Liver (tissue), 8 donors: ENCODE measurements at regions not wholly inside any gene's neighbourhood (a gene's known extent, or its start where the extent isn't known, plus 50 kb on each side); places are given as distances from the start of the nearest gene placed in this dataset.

ENCODE experiments used
- DNase-seq: peaks from one replicate; pipeline ENCODE4 v3.0.0-alpha.2; 2017; ENCODE audit warnings: low spot score
- H3K27ac ChIP-seq, 2 donors: one replicate each; pipeline ENCODE4 v1.7.0; 2013; ENCODE audit warnings: inconsistent platforms in 2 of 2, low read length in 2 of 2, control low read depth in 1 of 2, low read depth in 1 of 2, mild to moderate bottlenecking in 1 of 2
- H3K27me3 ChIP-seq, 4 donors: one replicate each; pipeline versions ENCODE4 v1.6.1 to v1.7.0; 2013; ENCODE audit warnings: low read length in 3 of 4, inconsistent platforms in 1 of 4, mild to moderate bottlenecking in 1 of 4, moderate library complexity in 1 of 4; ENCODE audit not compliant: control insufficient read depth in 4 of 4, insufficient read depth in 4 of 4
- H3K36me3 ChIP-seq, 4 donors: one replicate each; pipeline versions ENCODE4 v1.6.1 to v1.7.0; 2013; ENCODE audit warnings: low read length in 3 of 4, mild to moderate bottlenecking in 3 of 4, low read depth in 1 of 4, moderate library complexity in 1 of 4; ENCODE audit not compliant: control insufficient read depth in 4 of 4, insufficient read depth in 3 of 4
- H3K4me1 ChIP-seq, 4 donors: one replicate each; pipeline versions ENCODE4 v1.6.1 to v1.7.0; 2013; ENCODE audit warnings: low read length in 3 of 4, mild to moderate bottlenecking in 3 of 4, moderate library complexity in 1 of 4; ENCODE audit not compliant: control insufficient read depth in 4 of 4, insufficient read depth in 4 of 4
- H3K4me3 ChIP-seq, 3 donors: one replicate each; pipeline versions ENCODE4 v1.6.1 to v1.7.0; 2013; ENCODE audit warnings: low read length in 3 of 3, control low read depth in 1 of 3, low read depth in 1 of 3, mild to moderate bottlenecking in 1 of 3
- H3K9ac ChIP-seq, 2 donors: one replicate each; pipeline ENCODE4 v1.7.0; 2013; ENCODE audit warnings: low read length in 2 of 2, mild to moderate bottlenecking in 2 of 2, moderate library complexity in 2 of 2, control low read depth in 1 of 2, low read depth in 1 of 2
- H3K9me3 ChIP-seq, 4 donors: one replicate each; pipeline versions ENCODE4 v1.6.1 to v1.7.0; 2013; ENCODE audit warnings: low read length in 3 of 4; ENCODE audit not compliant: control insufficient read depth in 4 of 4
- EGR1 ChIP-seq, 2 donors: IDR thresholded peaks; 2 replicates each; pipeline ENCODE4 v1.6.1; 2016 to 2018; ENCODE audit warnings: antibody characterized with exemption in 2 of 2, low read depth in 2 of 2
- FOXA1 ChIP-seq: IDR thresholded peaks from 2 replicates; pipeline ENCODE4 v1.6.1; 2016; ENCODE audit warnings: antibody characterized with exemption
- FOXA2 ChIP-seq: IDR thresholded peaks from 2 replicates; pipeline ENCODE4 v1.6.1; 2016; ENCODE audit warnings: antibody characterized with exemption
- GABPA ChIP-seq, 2 donors: IDR thresholded peaks in 1 of 2; conservative IDR thresholded peaks in 1 of 2; 2 replicates each; pipeline ENCODE4 v1.6.1; 2016; ENCODE audit warnings: antibody characterized with exemption in 2 of 2, mild to moderate bottlenecking in 1 of 2, moderate library complexity in 1 of 2
- HNF4A ChIP-seq, 2 donors: conservative IDR thresholded peaks; 2 replicates each; pipeline ENCODE4 v1.6.1; 2016; ENCODE audit warnings: antibody characterized with exemption in 2 of 2, mild to moderate bottlenecking in 2 of 2
- HNF4G ChIP-seq: IDR thresholded peaks from 2 replicates; pipeline ENCODE4 v1.6.1; 2016; ENCODE audit warnings: antibody characterized with exemption
- JUND ChIP-seq, 2 donors: IDR thresholded peaks; 2 replicates each; pipeline ENCODE4 v1.6.1; 2016; ENCODE audit warnings: antibody characterized with exemption in 2 of 2
- NR2F2 ChIP-seq: IDR thresholded peaks from 2 replicates; pipeline ENCODE4 v1.6.1; 2016; ENCODE audit warnings: antibody characterized with exemption
- RAD21 ChIP-seq, 2 donors: IDR thresholded peaks; 2 replicates each; pipeline ENCODE4 v1.6.1; 2016; ENCODE audit warnings: antibody characterized with exemption in 2 of 2, mild to moderate bottlenecking in 2 of 2
- RXRA ChIP-seq, 2 donors: IDR thresholded peaks; 2 replicates each; pipeline ENCODE4 v1.6.1; 2017 to 2018; ENCODE audit warnings: antibody characterized with exemption in 2 of 2, mild to moderate bottlenecking in 1 of 2
- SP1 ChIP-seq: IDR thresholded peaks from 2 replicates; pipeline ENCODE4 v1.6.1; 2018; ENCODE audit warnings: antibody characterized with exemption, mild to moderate bottlenecking
- TAF1 ChIP-seq: conservative IDR thresholded peaks from 2 replicates; pipeline ENCODE4 v1.6.1; 2016; ENCODE audit warnings: antibody characterized with exemption, mild to moderate bottlenecking
- YY1 ChIP-seq: IDR thresholded peaks from 2 replicates; pipeline ENCODE4 v1.6.1; 2016; ENCODE audit warnings: antibody characterized with exemption, mild to moderate bottlenecking
- WGBS: extraction: QIAGEN DNeasy Blood & Tissue Kit; methylation state at CpG from one replicate; pipeline ENCODE4 v1.1.7; 2013; 5-methylcytosine and 5-hydroxymethylcytosine counted together
- TF ChIP-seq, protein P1 (sequence below): IDR thresholded peaks from 2 replicates; pipeline ENCODE4 v1.6.1; 2016; ENCODE audit warnings: antibody characterized with exemption
- TF ChIP-seq, protein P2 (sequence below): IDR thresholded peaks from 2 replicates; pipeline ENCODE4 v1.6.1; 2016; ENCODE audit warnings: antibody characterized with exemption
- TF ChIP-seq, protein P3 (sequence below): fragments of 150-350 bp; IDR thresholded peaks from 2 replicates; pipeline ENCODE4 v1.5.1; 2017; ENCODE audit warnings: improper control_type of control experiment, low read depth, low read length; ENCODE audit not compliant: missing input control
- TF ChIP-seq, protein P4 (sequence below): IDR thresholded peaks from 2 replicates; pipeline ENCODE4 v1.6.1; 2016; ENCODE audit warnings: antibody characterized with exemption
- TF ChIP-seq, protein P5 (sequence below): IDR thresholded peaks from 2 replicates; pipeline ENCODE4 v1.6.1; 2016; ENCODE audit warnings: antibody characterized with exemption, mild to moderate bottlenecking
- donor health status: healthy.
- donor health status: healthy.
- donor health status: healthy.
- donor health status: healthy.
- donor health status: healthy.

DNA sequence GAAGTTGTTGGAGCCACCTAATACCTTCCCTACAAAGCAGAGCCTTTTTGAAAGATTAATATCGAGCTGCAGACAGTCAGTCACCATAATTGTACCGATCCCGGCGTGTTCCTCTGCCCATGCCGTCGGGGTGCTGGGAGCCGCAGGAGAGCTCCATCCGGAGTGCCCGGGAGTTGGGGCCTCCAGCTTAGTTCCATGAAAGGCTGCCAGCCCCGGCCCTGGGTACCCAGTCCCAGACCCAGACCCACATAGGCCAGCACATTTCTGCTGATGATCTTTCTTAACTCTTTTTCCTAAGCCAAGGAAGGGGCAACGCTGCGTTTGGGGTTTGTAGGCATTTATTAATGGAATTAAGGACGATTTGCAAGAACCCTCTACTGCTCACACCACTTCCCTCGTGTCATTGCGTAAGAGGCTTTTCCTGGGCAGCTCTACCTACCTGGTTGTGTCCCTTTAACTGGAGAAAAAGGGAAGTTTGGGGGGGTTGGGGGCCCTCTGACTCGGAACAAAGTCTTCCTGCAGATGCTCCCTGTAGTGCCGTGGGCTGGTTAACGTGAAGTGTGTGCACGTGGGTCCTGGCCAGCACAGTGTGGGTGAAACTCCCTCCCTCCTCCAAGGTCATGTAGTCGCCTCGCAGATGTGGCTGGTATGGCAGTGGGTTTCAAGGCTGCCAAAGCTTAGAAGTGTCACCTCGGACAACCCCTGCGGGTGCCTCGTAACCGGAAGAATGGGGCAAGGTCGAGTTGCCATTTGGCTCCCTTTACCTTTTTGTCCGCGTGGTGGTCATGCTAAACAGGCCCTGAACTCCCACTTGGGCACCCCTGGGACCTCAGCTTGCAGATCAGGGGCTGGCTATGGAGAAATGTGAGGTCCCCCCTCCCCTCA is 54.3 kb upstream of the APCDD1L start:
- Histone ChIP-seq H3K27me3 (no peaks in the 10 kb centered on the region), H3K9me3 (no peaks in the 10 kb centered on the region), H3K9ac (no peak overlapping the region), H3K27ac (no peak overlapping the region), H3K4me3 (no peak overlapping the region), H3K36me3 (no peaks in the 10 kb centered on the region), H3K4me1 (no peaks in the 10 kb centered on the region)
- TF ChIP-seq SP1: no peak
- DNase-seq: no peak
- WGBS: 78% methylated on average over 28 of the region's 28 CpGs

DNA sequence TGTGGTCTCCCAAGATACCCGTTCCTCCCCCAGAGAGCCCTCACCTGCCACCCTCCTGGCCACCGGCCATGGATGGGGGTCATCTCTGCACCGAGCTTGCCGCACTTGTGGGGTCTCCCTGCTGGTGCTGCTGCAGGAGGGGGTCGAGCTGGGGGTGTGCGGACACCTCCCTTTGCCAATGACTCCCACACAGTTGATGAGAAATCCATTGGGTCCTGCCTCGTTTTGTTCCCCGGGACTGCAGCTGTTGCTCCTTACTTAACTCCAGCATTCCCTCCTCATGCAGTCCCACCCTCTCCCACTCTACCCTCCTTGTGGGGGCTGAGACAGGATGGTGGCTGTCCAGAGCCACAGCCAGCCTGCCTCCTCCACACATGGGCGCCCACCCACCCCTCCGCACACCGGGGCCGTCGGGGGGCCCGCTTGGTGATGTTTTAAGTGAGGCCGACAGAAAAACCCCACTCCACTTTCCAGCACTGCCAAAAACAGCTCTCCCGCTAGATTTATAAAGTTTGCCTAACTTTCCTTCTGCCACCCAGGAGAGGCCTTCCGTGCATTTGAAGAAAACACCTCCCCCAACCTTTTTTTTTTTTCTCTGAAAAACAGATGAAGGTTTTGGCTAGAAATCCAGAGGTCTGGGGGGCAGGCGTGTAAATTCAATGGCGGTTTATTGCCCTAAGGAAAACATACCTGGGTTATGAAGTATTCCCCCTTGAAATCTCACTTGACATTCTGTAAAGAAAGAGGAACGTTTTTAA is 53.5 kb upstream of the APCDD1L start:
- TF ChIP-seq SP1 (no peak), GABPA (IDR thresholded peaks at IDR 0.05 in 1 of 2, conservative IDR thresholded peaks at IDR 0.05 in 1 of 2) (no peak), RXRA (IDR thresholded peaks at IDR 0.05) (no peak), YY1 (no peak), HNF4G (no peak), EGR1 (IDR thresholded peaks at IDR 0.05; ENCODE audit: low read depth in 2 of 2) (no peak), FOXA1 (no peak), NR2F2 (no peak), FOXA2 (no peak), HNF4A (conservative IDR thresholded peaks at IDR 0.05) (no peak), TAF1 (no peak), JUND (IDR thresholded peaks at IDR 0.05) (no peak), RAD21 (IDR thresholded peaks at IDR 0.05) (no peak)
- TF ChIP-seq, protein P1, sequence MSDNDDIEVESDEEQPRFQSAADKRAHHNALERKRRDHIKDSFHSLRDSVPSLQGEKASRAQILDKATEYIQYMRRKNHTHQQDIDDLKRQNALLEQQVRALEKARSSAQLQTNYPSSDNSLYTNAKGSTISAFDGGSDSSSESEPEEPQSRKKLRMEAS: no peak
- TF ChIP-seq, protein P2, sequence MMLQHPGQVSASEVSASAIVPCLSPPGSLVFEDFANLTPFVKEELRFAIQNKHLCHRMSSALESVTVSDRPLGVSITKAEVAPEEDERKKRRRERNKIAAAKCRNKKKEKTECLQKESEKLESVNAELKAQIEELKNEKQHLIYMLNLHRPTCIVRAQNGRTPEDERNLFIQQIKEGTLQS: no peak
- TF ChIP-seq, protein P3, sequence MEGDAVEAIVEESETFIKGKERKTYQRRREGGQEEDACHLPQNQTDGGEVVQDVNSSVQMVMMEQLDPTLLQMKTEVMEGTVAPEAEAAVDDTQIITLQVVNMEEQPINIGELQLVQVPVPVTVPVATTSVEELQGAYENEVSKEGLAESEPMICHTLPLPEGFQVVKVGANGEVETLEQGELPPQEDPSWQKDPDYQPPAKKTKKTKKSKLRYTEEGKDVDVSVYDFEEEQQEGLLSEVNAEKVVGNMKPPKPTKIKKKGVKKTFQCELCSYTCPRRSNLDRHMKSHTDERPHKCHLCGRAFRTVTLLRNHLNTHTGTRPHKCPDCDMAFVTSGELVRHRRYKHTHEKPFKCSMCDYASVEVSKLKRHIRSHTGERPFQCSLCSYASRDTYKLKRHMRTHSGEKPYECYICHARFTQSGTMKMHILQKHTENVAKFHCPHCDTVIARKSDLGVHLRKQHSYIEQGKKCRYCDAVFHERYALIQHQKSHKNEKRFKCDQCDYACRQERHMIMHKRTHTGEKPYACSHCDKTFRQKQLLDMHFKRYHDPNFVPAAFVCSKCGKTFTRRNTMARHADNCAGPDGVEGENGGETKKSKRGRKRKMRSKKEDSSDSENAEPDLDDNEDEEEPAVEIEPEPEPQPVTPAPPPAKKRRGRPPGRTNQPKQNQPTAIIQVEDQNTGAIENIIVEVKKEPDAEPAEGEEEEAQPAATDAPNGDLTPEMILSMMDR: no peak
- TF ChIP-seq, protein P4, sequence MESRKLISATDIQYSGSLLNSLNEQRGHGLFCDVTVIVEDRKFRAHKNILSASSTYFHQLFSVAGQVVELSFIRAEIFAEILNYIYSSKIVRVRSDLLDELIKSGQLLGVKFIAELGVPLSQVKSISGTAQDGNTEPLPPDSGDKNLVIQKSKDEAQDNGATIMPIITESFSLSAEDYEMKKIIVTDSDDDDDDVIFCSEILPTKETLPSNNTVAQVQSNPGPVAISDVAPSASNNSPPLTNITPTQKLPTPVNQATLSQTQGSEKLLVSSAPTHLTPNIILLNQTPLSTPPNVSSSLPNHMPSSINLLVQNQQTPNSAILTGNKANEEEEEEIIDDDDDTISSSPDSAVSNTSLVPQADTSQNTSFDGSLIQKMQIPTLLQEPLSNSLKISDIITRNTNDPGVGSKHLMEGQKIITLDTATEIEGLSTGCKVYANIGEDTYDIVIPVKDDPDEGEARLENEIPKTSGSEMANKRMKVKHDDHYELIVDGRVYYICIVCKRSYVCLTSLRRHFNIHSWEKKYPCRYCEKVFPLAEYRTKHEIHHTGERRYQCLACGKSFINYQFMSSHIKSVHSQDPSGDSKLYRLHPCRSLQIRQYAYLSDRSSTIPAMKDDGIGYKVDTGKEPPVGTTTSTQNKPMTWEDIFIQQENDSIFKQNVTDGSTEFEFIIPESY: no peak
- TF ChIP-seq, protein P5, sequence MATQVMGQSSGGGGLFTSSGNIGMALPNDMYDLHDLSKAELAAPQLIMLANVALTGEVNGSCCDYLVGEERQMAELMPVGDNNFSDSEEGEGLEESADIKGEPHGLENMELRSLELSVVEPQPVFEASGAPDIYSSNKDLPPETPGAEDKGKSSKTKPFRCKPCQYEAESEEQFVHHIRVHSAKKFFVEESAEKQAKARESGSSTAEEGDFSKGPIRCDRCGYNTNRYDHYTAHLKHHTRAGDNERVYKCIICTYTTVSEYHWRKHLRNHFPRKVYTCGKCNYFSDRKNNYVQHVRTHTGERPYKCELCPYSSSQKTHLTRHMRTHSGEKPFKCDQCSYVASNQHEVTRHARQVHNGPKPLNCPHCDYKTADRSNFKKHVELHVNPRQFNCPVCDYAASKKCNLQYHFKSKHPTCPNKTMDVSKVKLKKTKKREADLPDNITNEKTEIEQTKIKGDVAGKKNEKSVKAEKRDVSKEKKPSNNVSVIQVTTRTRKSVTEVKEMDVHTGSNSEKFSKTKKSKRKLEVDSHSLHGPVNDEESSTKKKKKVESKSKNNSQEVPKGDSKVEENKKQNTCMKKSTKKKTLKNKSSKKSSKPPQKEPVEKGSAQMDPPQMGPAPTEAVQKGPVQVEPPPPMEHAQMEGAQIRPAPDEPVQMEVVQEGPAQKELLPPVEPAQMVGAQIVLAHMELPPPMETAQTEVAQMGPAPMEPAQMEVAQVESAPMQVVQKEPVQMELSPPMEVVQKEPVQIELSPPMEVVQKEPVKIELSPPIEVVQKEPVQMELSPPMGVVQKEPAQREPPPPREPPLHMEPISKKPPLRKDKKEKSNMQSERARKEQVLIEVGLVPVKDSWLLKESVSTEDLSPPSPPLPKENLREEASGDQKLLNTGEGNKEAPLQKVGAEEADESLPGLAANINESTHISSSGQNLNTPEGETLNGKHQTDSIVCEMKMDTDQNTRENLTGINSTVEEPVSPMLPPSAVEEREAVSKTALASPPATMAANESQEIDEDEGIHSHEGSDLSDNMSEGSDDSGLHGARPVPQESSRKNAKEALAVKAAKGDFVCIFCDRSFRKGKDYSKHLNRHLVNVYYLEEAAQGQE: no peak
- H3K4me1 ChIP-seq: no peaks in the 10 kb centered on the region
- H3K27me3 ChIP-seq: no peaks in the 10 kb centered on the region
- H3K36me3 ChIP-seq: no peaks in the 10 kb centered on the region
- no peak overlapping the region for H3K27ac ChIP-seq
- H3K9me3 ChIP-seq: no peaks in the 10 kb centered on the region
- 73% methylated on average over 20 of the region's 20 CpGs for WGBS
- DNase-seq: no peak
- no peak overlapping the region for H3K4me3 ChIP-seq
- H3K9ac ChIP-seq: no peak overlapping the region
